ENCODE measurements at regions not wholly inside any gene's neighbourhood (a gene's known extent, or its start where the extent isn't known, plus 50 kb on each side); places are given as distances from the start of the nearest gene placed in this dataset.

GRCh38 chr1:232445361-232446106 is 184.4 kb downstream of the SIPA1L2 start:
- DNase-seq (ENCODE audit: low read depth, low spot score) = no peak

GRCh38 chr1:232443372-232443771 is 186.6 kb downstream of the SIPA1L2 start:
- DNase-seq (ENCODE audit: low read depth, low spot score) = no peak

GRCh38 chr1:232441036-232441411 is 188.9 kb downstream of the SIPA1L2 start:
- DNase-seq (ENCODE audit: low read depth, low spot score) = no peak

- no peak for DNase-seq (ENCODE audit: low read depth, low spot score)
Measured at GRCh38 chr1:232440325-232441035, 189.5 kb downstream of the SIPA1L2 start.

- DNase-seq (ENCODE audit: low read depth, low spot score) = no peak
Measured at GRCh38 chr1:232439011-232439410, 190.9 kb downstream of the SIPA1L2 start.

GRCh38 chr1:232438476-232438875 is 191.5 kb downstream of the SIPA1L2 start:
- peak; percentile 46 for DNase-seq (ENCODE audit: low read depth, low spot score)

GRCh38 chr1:232437510-232437909 is 192.4 kb downstream of the SIPA1L2 start:
- no peak for DNase-seq (ENCODE audit: low read depth, low spot score)

GRCh38 chr1:232435729-232436128 is 194.2 kb downstream of the SIPA1L2 start:
- peak; percentile 13 for DNase-seq (ENCODE audit: low read depth, low spot score)

GRCh38 chr1:232432313-232432712 is 197.6 kb downstream of the SIPA1L2 start:
- DNase-seq (ENCODE audit: low read depth, low spot score) = peak; percentile 21

- no peak for DNase-seq (ENCODE audit: low read depth, low spot score)
Measured at GRCh38 chr1:232431748-232432147, 198.2 kb downstream of the SIPA1L2 start.

GRCh38 chr1:232431326-232431725 is 198.6 kb downstream of the SIPA1L2 start:
- no peak for DNase-seq (ENCODE audit: low read depth, low spot score)

GRCh38 chr1:232430467-232430866 is 199.5 kb downstream of the SIPA1L2 start:
- no peak for DNase-seq (ENCODE audit: low read depth, low spot score)

GRCh38 chr1:232428786-232429530 is 201.0 kb downstream of the SIPA1L2 start:
- peak; percentile 10 for DNase-seq (ENCODE audit: low read depth, low spot score)

- DNase-seq (ENCODE audit: low read depth, low spot score) = no peak
Measured at GRCh38 chr1:232428036-232428645, 201.8 kb downstream of the SIPA1L2 start.

GRCh38 chr1:232426801-232427200 is 203.1 kb downstream of the SIPA1L2 start:
- DNase-seq (ENCODE audit: low read depth, low spot score) = no peak

GRCh38 chr1:232425421-232425820 is 204.5 kb downstream of the SIPA1L2 start:
- no peak for DNase-seq (ENCODE audit: low read depth, low spot score)

- DNase-seq (ENCODE audit: low read depth, low spot score) = no peak
Measured at GRCh38 chr1:232423591-232423990, 206.3 kb downstream of the SIPA1L2 start.

GRCh38 chr1:232422898-232423297 is 207.0 kb downstream of the SIPA1L2 start:
- no peak for DNase-seq (ENCODE audit: low read depth, low spot score)

GRCh38 chr1:232422098-232422497 is 207.8 kb downstream of the SIPA1L2 start:
- no peak for DNase-seq (ENCODE audit: low read depth, low spot score)

GRCh38 chr1:232421143-232421796 is 208.7 kb downstream of the SIPA1L2 start:
- no peak for DNase-seq (ENCODE audit: low read depth, low spot score)

- no peak for DNase-seq (ENCODE audit: low read depth, low spot score)
Measured at GRCh38 chr1:232417636-232418248, 212.2 kb downstream of the SIPA1L2 start.

Measured in smooth muscle cell of the brain vasculature (primary cell).